HCT116 (cell line): ENCODE measurements at regions not wholly inside any gene's neighbourhood (a gene's known extent, or its start where the extent isn't known, plus 50 kb on each side); places are given as distances from the start of the nearest gene placed in this dataset.

Source experiments
- ATAC-seq: fragments of 200-7000 bp; cut with Tn5 transposase; 2 replicates; pipeline ENCODE4 v1.9.1; 2020; ENCODE audit warnings: mild to moderate bottlenecking, moderate library complexity
- BruUV-seq: library from RNA; stranded (reverse); fragments of 400-500 nt; replicated peaks from 2 replicates; lab custom pipeline; 2021; lab: Mats Ljungman, UMichigan
- CTCF ChIA-PET: fragments of 300-600 bp; sonication (Branson Sonifier 250); formaldehyde crosslinking; loops from one replicate; lab custom pipeline; 2021; ENCODE audit warnings: antibody characterized with exemption; lab: Charles Lee
- POLR2A ChIA-PET: fragments of 300-600, 350-600 bp; sonication (Branson Sonifier 250); formaldehyde crosslinking; loops from one replicate; lab custom pipeline; 2021; ENCODE audit warnings: antibody characterized with exemption; lab: Charles Lee
- RAD21 ChIA-PET, 2 experiments: fragments of 300-600 bp; sonication (Branson Sonifier 250); formaldehyde crosslinking; loops; one replicate each; lab custom pipeline; 2023; ENCODE audit warnings: low total read pairs in 2 of 2; ENCODE audit not compliant: uncharacterized antibody in 2 of 2, unreplicated experiment in 2 of 2, low non-redundant PET in 1 of 2; lab: Charles Lee
- DNase-seq: peaks from one replicate; pipeline ENCODE4 v3.0.0-alpha.2; 2010; ENCODE audit warnings: low read depth, low spot score
- H2AFZ ChIP-seq: fragments of 200-600 bp; shearing (Covaris generic), sonication (generic); 2 replicates; pipeline ENCODE4 v1.6.1; 2017; ENCODE audit warnings: low read depth, mixed run types, mixed read lengths, antibody characterized with exemption, low read length; ENCODE audit not compliant: poor library complexity, severe bottlenecking
- H3K27ac ChIP-seq: 2 replicates; pipeline ENCODE4 v1.5.1; 2012; ENCODE audit warnings: low read depth, low read length
- H3K27me3 ChIP-seq: fragments of 200-600 bp; sonication (generic); 2 replicates; pipeline ENCODE4 v1.6.1; 2016; ENCODE audit warnings: mixed run types, low read length, mixed read lengths; ENCODE audit not compliant: insufficient read depth
- H3K36me3 ChIP-seq, 2 experiments: fragments of 200-500 bp in 1 of 2; fragments of 200-600 bp in 1 of 2; sonication (Bioruptor generic) in 1 of 2; sonication (generic) in 1 of 2; 2 replicates each; pipeline versions ENCODE4 v1.5.1 to v1.6.1; 2014 to 2016; ENCODE audit warnings: low read length in 2 of 2, inconsistent platforms in 1 of 2, mixed read lengths in 1 of 2, mixed run types in 1 of 2; ENCODE audit not compliant: insufficient read depth in 2 of 2, control insufficient read depth in 1 of 2
- H3K4me1 ChIP-seq, 2 experiments: fragments of 200-600 bp in 1 of 2; sonication (generic) in 1 of 2; 2 replicates each; pipeline versions ENCODE4 v1.5.1 to v1.6.1; 2012 to 2017; ENCODE audit warnings: low read length in 2 of 2, inconsistent platforms in 1 of 2, mild to moderate bottlenecking in 1 of 2, mixed read lengths in 1 of 2, mixed run types in 1 of 2, moderate library complexity in 1 of 2; ENCODE audit not compliant: insufficient read depth in 2 of 2, control insufficient read depth in 1 of 2
- H3K4me2 ChIP-seq: fragments of 200-600 bp; sonication (generic); 2 replicates; pipeline ENCODE4 v1.6.1; 2017; ENCODE audit warnings: mixed run types, low read length, mixed read lengths
- H3K4me3 ChIP-seq, 2 experiments: fragments of 200-600 bp in 1 of 2; sonication (generic) in 1 of 2; replicated peaks in 1 of 2; 2 replicates each; pipeline ENCODE4 v1.5.1; 2011 to 2016; ENCODE audit warnings: low read length in 2 of 2, control low read depth in 1 of 2, low read depth in 1 of 2, mild to moderate bottlenecking in 1 of 2, mixed read lengths in 1 of 2, mixed run types in 1 of 2
- H3K79me2 ChIP-seq: fragments of 200-600 bp; sonication (generic); 2 replicates; pipeline ENCODE4 v1.6.1; 2017; ENCODE audit warnings: mild to moderate bottlenecking, mixed run types, low read length, moderate library complexity, mixed read lengths; ENCODE audit not compliant: insufficient read depth
- H3K9ac ChIP-seq: fragments of 200-600 bp; sonication (generic); 2 replicates; pipeline ENCODE4 v1.6.1; 2016; ENCODE audit warnings: low read length, mixed read lengths
- H3K9me2 ChIP-seq: fragments of 200-600 bp; sonication (generic), shearing (Covaris generic); 2 replicates; pipeline ENCODE4 v1.6.1; 2017; ENCODE audit warnings: mixed run types, mild to moderate bottlenecking, moderate library complexity; ENCODE audit not compliant: insufficient read depth
- H3K9me3 ChIP-seq, 2 experiments: fragments of 200-500 bp in 1 of 2; fragments of 200-600 bp in 1 of 2; sonication (Bioruptor generic) in 1 of 2; sonication (generic) in 1 of 2; 2 replicates each; pipeline ENCODE4 v1.6.1; 2014 to 2017; ENCODE audit warnings: low read length in 2 of 2, mixed read lengths in 2 of 2, inconsistent platforms in 1 of 2, low read depth in 1 of 2, mild to moderate bottlenecking in 1 of 2, mixed run types in 1 of 2, moderate library complexity in 1 of 2; ENCODE audit not compliant: control insufficient read depth in 1 of 2, insufficient read depth in 1 of 2
- H4K20me1 ChIP-seq: fragments of 200-600 bp; sonication (generic), shearing (Covaris generic); 2 replicates; pipeline ENCODE4 v1.6.1; 2017; ENCODE audit warnings: mixed run types, mild to moderate bottlenecking, moderate library complexity; ENCODE audit not compliant: insufficient read depth
- ELF1 ChIP-seq: IDR thresholded peaks from 2 replicates; pipeline ENCODE4 v1.6.1; 2012; ENCODE audit warnings: low read depth, borderline replicate concordance
- POLR2AphosphoS5 ChIP-seq: IDR thresholded peaks from 2 replicates; pipeline ENCODE4 v1.6.1; 2011; ENCODE audit warnings: mild to moderate bottlenecking, low read depth, low read length, moderate library complexity
- SP1 ChIP-seq: IDR thresholded peaks from 2 replicates; pipeline ENCODE4 v1.6.1; 2012; ENCODE audit warnings: low read depth
- ZFX ChIP-seq: fragments of 450-650 bp; IDR thresholded peaks from 2 replicates; pipeline ENCODE4 v1.6.1; 2017
- ZNF274 ChIP-seq: fragments of 200-500 bp; sonication (Bioruptor generic); IDR thresholded peaks from 2 replicates; pipeline ENCODE4 v1.6.1; 2014; ENCODE audit warnings: mild to moderate bottlenecking, low read depth, low read length, inconsistent platforms
- intact Hi-C: fragments of 100-400 bp; cut with micrococcal nuclease; formaldehyde crosslinking; loops from 2 replicates; pipeline ENCODE4 v1.10.0; 2022

DNA sequence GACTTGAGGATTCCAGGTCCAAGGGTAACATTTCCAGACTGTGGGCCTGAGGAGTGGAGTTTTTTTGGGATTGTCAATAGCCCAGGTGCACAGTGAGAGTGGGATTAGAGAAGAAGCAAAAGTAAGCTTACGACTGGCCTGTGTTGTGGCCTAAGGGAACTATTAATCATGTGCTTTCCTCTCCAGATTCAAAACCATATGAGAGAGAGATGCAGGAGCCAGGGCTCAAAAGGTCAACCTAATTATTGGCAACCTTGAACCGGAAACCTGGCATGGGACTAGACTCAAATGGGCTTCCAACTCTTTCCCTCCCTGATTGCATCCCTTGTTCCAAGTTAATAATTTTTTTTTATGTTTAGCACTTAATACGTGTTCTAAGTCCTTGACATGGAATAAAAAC lies 242.1 kb upstream of the THRB start:
- H4K20me1 ChIP-seq, result no peaks in the 10 kb centered on the region
- RAD21 ChIA-PET, result no interaction called here
- no peak overlapping the region for H3K27ac ChIP-seq
- intact Hi-C loops, result no loop called here
- H3K27me3 ChIP-seq, result peaks cover 28% of the 10 kb centered on the region
- POLR2A ChIA-PET, result no interaction called here
- no peak for DNase-seq
- H3K4me2 ChIP-seq, result no peak overlapping the region
- CTCF ChIA-PET, result no interaction called here
- no peaks in the 10 kb centered on the region for H3K79me2 ChIP-seq
- no TSS peak for BruUV-seq
- H3K4me1 ChIP-seq, result no peaks in the 10 kb centered on the region
- H2AFZ ChIP-seq, result no peak overlapping the region
- H3K9me2 ChIP-seq, result no peaks in the 10 kb centered on the region
- H3K9me3 ChIP-seq, result no peaks in the 10 kb centered on the region
- no peak overlapping the region for H3K4me3 ChIP-seq
- H3K36me3 ChIP-seq, result no peaks in the 10 kb centered on the region
- ATAC-seq, result no peak
- no peak for TF ChIP-seq ELF1
- H3K9ac ChIP-seq, result no peak overlapping the region

DNA sequence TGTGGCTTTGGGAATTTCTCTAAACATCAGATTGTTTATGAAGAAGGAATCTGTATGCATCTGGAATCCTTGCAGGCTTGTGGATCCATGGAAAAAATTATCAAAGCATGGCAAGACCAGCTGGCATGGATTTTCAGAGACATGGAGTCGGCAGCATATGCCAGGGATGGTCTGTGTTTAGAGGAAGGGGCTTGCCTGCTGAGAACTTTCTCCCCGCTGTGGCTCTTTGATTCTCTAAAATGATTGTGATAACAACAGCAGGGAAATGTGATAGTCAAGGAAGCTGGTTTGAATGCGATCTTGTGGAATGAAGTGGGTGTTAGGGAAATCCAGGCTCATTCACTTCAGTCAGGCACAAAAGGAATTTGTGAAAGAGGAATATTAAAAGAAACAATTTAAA lies 245.7 kb upstream of the THRB start:
- TF ChIP-seq SP1 (no peak), ZFX (no peak), ZNF274 (no peak), POLR2AphosphoS5 (no peak)
- no peak overlapping the region for H3K9ac ChIP-seq
- H3K36me3 ChIP-seq, result no peaks in the 10 kb centered on the region
- DNase-seq, result no peak
- ChIA-PET RAD21 (no interaction called here), POLR2A (no interaction called here), CTCF (no interaction called here)
- no peaks in the 10 kb centered on the region for H3K9me2 ChIP-seq
- no peak overlapping the region for H3K4me2 ChIP-seq
- H3K4me1 ChIP-seq, result no peaks in the 10 kb centered on the region
- H3K27ac ChIP-seq, result no peak overlapping the region
- H3K9me3 ChIP-seq, result no peaks in the 10 kb centered on the region
- H3K79me2 ChIP-seq, result no peaks in the 10 kb centered on the region
- no peak for ATAC-seq
- intact Hi-C loops, result no loop called here
- peaks cover 39% of the 10 kb centered on the region for H3K27me3 ChIP-seq
- BruUV-seq, result no TSS peak
- no peaks in the 10 kb centered on the region for H4K20me1 ChIP-seq
- no peak overlapping the region for H3K4me3 ChIP-seq
- no peak overlapping the region for H2AFZ ChIP-seq
